Esophagus (tissue), 2 donors: ENCODE measurements at regions not wholly inside any gene's neighbourhood (a gene's known extent, or its start where the extent isn't known, plus 50 kb on each side); places are given as distances from the start of the nearest gene placed in this dataset.

Source experiments
- H3K27ac ChIP-seq, 2 donors: one replicate each; pipeline ENCODE4 v1.5.1; 2013; ENCODE audit warnings: low read depth in 2 of 2, mild to moderate bottlenecking in 2 of 2, inconsistent platforms in 1 of 2, low read length in 1 of 2, moderate library complexity in 1 of 2
- H3K27me3 ChIP-seq, 2 donors: one replicate each; pipeline ENCODE4 v1.6.1; 2013; ENCODE audit warnings: low read length in 2 of 2, control low read depth in 1 of 2, mild to moderate bottlenecking in 1 of 2; ENCODE audit not compliant: insufficient read depth in 2 of 2, control insufficient read depth in 1 of 2
- H3K36me3 ChIP-seq, 2 donors: one replicate each; pipeline ENCODE4 v1.6.1; 2013; ENCODE audit warnings: low read length in 1 of 2; ENCODE audit not compliant: control insufficient read depth in 2 of 2, insufficient read depth in 2 of 2
- H3K4me1 ChIP-seq, 2 donors: one replicate each; pipeline ENCODE4 v1.6.1; 2013; ENCODE audit warnings: low read length in 1 of 2; ENCODE audit not compliant: control insufficient read depth in 2 of 2, insufficient read depth in 2 of 2
- H3K4me3 ChIP-seq, 2 donors: one replicate each; pipeline ENCODE4 v1.5.1; 2013; ENCODE audit warnings: low read length in 2 of 2, mild to moderate bottlenecking in 2 of 2, low read depth in 1 of 2, moderate library complexity in 1 of 2
- H3K9me3 ChIP-seq, 2 donors: one replicate each; pipeline ENCODE4 v1.6.1; 2013; ENCODE audit warnings: mild to moderate bottlenecking in 2 of 2, low read depth in 1 of 2, low read length in 1 of 2, moderate library complexity in 1 of 2; ENCODE audit not compliant: control insufficient read depth in 2 of 2, insufficient read depth in 1 of 2
- WGBS, 2 donors: extraction: QIAGEN DNeasy Blood & Tissue Kit; methylation state at CpG; one replicate each; pipeline ENCODE4 v1.1.7; 2013; 5-methylcytosine and 5-hydroxymethylcytosine counted together
- donor health status: healthy with polysubstance abuse.
- donor health status: Bipolar disorder and iron deficiency.

- Histone ChIP-seq H3K9me3 (no peaks in the 10 kb centered on the region), H3K4me3 (no peak overlapping the region), H3K27me3 (no peaks in the 10 kb centered on the region), H3K36me3 (no peaks in the 10 kb centered on the region), H3K4me1 (no peaks in the 10 kb centered on the region), H3K27ac (no peak overlapping the region)
- WGBS, 2 donors, result 71 to 82% methylated on average over 21 of the region's 21 CpGs
These were observed 102.2 kb upstream of the FGF3 start for GRCh38 chr11:69921128-69922014.

DNA sequence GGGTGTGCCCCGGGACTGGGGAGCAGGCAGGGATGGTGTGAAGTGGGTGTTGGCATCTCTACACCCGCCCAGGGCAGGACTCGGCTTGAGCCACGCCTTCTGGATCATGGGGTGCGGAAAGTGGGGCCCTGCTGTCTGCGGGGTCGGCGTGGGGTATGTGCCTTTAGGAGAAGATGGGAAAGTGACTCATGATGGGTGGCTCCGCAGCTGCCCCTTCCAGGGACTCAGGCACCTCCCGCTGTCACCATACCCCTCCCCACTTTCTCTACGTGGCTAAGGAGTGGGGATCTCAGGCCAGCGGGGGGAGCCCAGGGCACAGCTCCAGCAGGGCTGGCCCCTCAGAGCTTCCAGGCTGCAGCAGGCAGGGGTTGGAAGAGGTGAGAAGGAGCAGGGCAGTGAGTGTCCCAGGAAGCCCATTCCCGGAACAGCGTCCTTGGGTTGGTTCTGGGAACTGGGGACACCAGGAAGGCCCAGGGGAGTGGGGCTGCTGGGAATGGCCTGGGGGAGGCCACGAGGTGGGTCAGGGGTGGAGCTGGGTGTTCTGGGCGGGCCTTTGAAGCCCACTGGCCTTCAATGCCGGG is 102.9 kb upstream of the FGF3 start:
- Histone ChIP-seq H3K4me3 (no peak overlapping the region), H3K27ac (no peak overlapping the region), H3K36me3 (no peaks in the 10 kb centered on the region), H3K9me3 (no peaks in the 10 kb centered on the region), H3K4me1 (no peaks in the 10 kb centered on the region), H3K27me3 (no peaks in the 10 kb centered on the region)
- WGBS, 2 donors, result 62 to 65% methylated on average over 17 of the region's 17 CpGs

- Histone ChIP-seq H3K4me3 (no peak overlapping the region), H3K9me3 (no peaks in the 10 kb centered on the region), H3K27ac (no peak overlapping the region), H3K4me1 (no peaks in the 10 kb centered on the region), H3K27me3 (no peaks in the 10 kb centered on the region), H3K36me3 (no peaks in the 10 kb centered on the region)
- WGBS, 2 donors, result 86 to 94% methylated on average over 14 of the region's 14 CpGs
These were observed 103.4 kb upstream of the FGF3 start for GRCh38 chr11:69922596-69923111.

GRCh38 chr11:69923196-69923595 is 104.0 kb upstream of the FGF3 start:
- WGBS, 2 donors, result 77 to 88% methylated on average over 7 of the region's 7 CpGs
- Histone ChIP-seq H3K27me3 (no peaks in the 10 kb centered on the region), H3K27ac (no peak overlapping the region), H3K4me1 (no peaks in the 10 kb centered on the region), H3K9me3 (no peaks in the 10 kb centered on the region), H3K36me3 (no peaks in the 10 kb centered on the region), H3K4me3 (no peak overlapping the region)

GRCh38 chr11:69923641-69924307 is 104.6 kb upstream of the FGF3 start:
- H3K4me3 ChIP-seq, result no peak overlapping the region
- 83 to 92% methylated on average over 13 of the region's 13 CpGs for WGBS, 2 donors

GRCh38 chr11:69924308-69925161 is 105.3 kb upstream of the FGF3 start:
- Histone ChIP-seq H3K9me3 (peaks cover 0 to 2% of the 10 kb centered on the region in 2 donors), H3K27ac (no peak overlapping the region), H3K4me3 (no peak overlapping the region), H3K4me1 (no peaks in the 10 kb centered on the region), H3K27me3 (no peaks in the 10 kb centered on the region), H3K36me3 (no peaks in the 10 kb centered on the region)
- 57 to 70% methylated on average over 2 of the region's 2 CpGs for WGBS, 2 donors

More at GRCh38 chr11:69923641-69924307, 104.6 kb upstream of the FGF3 start:
- no peaks in the 10 kb centered on the region for H3K9me3 ChIP-seq
- no peaks in the 10 kb centered on the region for H3K36me3 ChIP-seq
- no peaks in the 10 kb centered on the region for H3K27me3 ChIP-seq
- no peaks in the 10 kb centered on the region for H3K4me1 ChIP-seq
- no peak overlapping the region for H3K27ac ChIP-seq

DNA sequence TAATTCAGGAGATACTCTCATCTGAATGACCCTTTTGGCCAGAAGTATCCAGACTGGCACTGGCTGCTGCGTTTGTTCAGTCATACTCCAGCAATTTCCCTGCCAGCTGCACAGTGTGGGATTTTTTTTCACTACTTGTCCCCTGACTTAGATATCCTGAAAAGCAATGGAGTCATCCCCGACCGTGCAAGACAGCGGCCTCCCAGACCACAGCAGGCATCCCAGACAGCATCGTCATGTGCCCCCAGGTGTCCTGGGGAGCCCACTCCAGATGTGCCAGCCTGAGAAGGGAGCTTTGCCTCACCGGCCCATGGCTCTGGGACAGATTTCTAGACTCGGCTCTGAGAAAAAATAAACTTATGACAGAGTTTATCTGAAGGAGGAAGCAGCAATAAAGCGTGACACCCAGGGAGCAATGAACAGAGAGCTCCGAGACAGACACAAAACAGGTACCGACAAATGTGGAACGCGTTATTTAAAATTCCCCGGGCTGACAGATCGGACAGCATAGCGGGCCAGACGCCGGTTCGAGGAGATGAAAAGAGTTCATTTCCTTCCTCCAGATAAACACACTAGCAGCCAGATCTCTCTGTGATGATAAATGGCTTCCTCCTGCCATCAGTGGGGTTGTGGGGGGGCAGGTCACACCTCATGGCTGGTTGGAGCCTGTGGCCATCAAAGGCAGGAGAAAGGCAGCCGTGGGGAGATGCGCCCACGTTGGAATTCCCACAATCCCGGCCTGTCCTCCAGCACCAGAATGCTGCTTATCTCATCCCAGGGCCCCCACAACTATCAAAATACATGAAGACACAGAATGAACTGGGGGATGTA is 106.4 kb upstream of the FGF3 start:
- H3K4me3 ChIP-seq, result no peak overlapping the region
- 33 to 36% methylated on average over 22 of the region's 22 CpGs for WGBS, 2 donors
- no peaks in the 10 kb centered on the region for H3K36me3 ChIP-seq
- peaks cover 0 to 5% of the 10 kb centered on the region in 2 donors for H3K9me3 ChIP-seq
- no peaks in the 10 kb centered on the region for H3K27me3 ChIP-seq
- H3K27ac ChIP-seq, result no peak overlapping the region
- H3K4me1 ChIP-seq, result no peaks in the 10 kb centered on the region

GRCh38 chr11:69926376-69927050 is 107.3 kb upstream of the FGF3 start:
- no peaks in the 10 kb centered on the region for H3K27me3 ChIP-seq
- no peaks in the 10 kb centered on the region for H3K4me1 ChIP-seq
- 49 to 53% methylated on average over 15 of the region's 15 CpGs for WGBS, 2 donors
- H3K4me3 ChIP-seq, result no peak overlapping the region
- H3K9me3 ChIP-seq, result peaks cover 0 to 5% of the 10 kb centered on the region in 2 donors
- no peak overlapping the region for H3K27ac ChIP-seq
- no peaks in the 10 kb centered on the region for H3K36me3 ChIP-seq
